ENCODE measurements at regions not wholly inside any gene's neighbourhood (a gene's known extent, or its start where the extent isn't known, plus 50 kb on each side); places are given as distances from the start of the nearest gene placed in this dataset.

GRCh38 chr5:174567506-174568141, 156.8 kb upstream of the MSX2 start:
- intact Hi-C loops (cut with micrococcal nuclease; ENCODE audit: unreplicated experiment), result no loop called here

GRCh38 chr5:174570662-174571061, 153.7 kb upstream of the MSX2 start:
- Mint-ChIP-seq H3K4me3 (ENCODE audit: low read depth, unreplicated experiment) (no peak overlapping the region), H3K27ac (ENCODE audit: unreplicated experiment) (no peak overlapping the region), H3K9me3 (ENCODE audit: low read depth, unreplicated experiment) (peaks cover 2% of the 10 kb centered on the region), H3K4me1 (ENCODE audit: low read depth, unreplicated experiment) (peaks cover 14% of the 10 kb centered on the region), H3K27me3 (ENCODE audit: unreplicated experiment) (no peaks in the 10 kb centered on the region), H3K36me3 (ENCODE audit: insufficient read depth, unreplicated experiment) (peaks cover 4% of the 10 kb centered on the region)
- intact Hi-C loops (cut with micrococcal nuclease; ENCODE audit: unreplicated experiment), result no loop called here
- CTCF ChIA-PET, result no interaction called here
- TF ChIP-seq CTCF (IDR thresholded peaks at IDR 0.05; ENCODE audit: unreplicated experiment), result no peak
- no TSS peak for BruUV-seq (replicated peaks)
- no peak for DNase-seq

More at GRCh38 chr5:174567506-174568141, 156.8 kb upstream of the MSX2 start:
- no peak for DNase-seq
- Mint-ChIP-seq H3K36me3 (ENCODE audit: insufficient read depth, unreplicated experiment) (peaks cover 4% of the 10 kb centered on the region), H3K27me3 (ENCODE audit: unreplicated experiment) (no peaks in the 10 kb centered on the region), H3K27ac (ENCODE audit: unreplicated experiment) (no peak overlapping the region), H3K4me1 (ENCODE audit: low read depth, unreplicated experiment) (peaks cover 10% of the 10 kb centered on the region), H3K4me3 (ENCODE audit: low read depth, unreplicated experiment) (no peak overlapping the region), H3K9me3 (ENCODE audit: low read depth, unreplicated experiment) (peaks cover 2% of the 10 kb centered on the region)
- no peak for TF ChIP-seq CTCF (IDR thresholded peaks at IDR 0.05; ENCODE audit: unreplicated experiment)
- BruUV-seq (replicated peaks), result no TSS peak
- CTCF ChIA-PET, result interaction anchor here (0.6 kb wide), 1 partner anchor 41 kb away, joined by 3 read pairs; no protein-coding TSS in a partner anchor

- no peaks in the 10 kb centered on the region for H3K27me3 Mint-ChIP-seq (ENCODE audit: unreplicated experiment)
- BruUV-seq (replicated peaks), result no TSS peak
- CTCF ChIA-PET, result interaction anchor here (0.6 to 1.9 kb wide), 10 partner anchors 11 to 245 kb away, joined by 3 to 7 read pairs (median 3); no protein-coding TSS in a partner anchor
- H3K4me3 Mint-ChIP-seq (ENCODE audit: low read depth, unreplicated experiment), result no peak overlapping the region
- H3K4me1 Mint-ChIP-seq (ENCODE audit: low read depth, unreplicated experiment), result peaks cover 14% of the 10 kb centered on the region
- DNase-seq, result peak; percentile 75
- peaks cover 4% of the 10 kb centered on the region for H3K36me3 Mint-ChIP-seq (ENCODE audit: insufficient read depth, unreplicated experiment)
- peaks cover 2% of the 10 kb centered on the region for H3K9me3 Mint-ChIP-seq (ENCODE audit: low read depth, unreplicated experiment)
- intact Hi-C loops (cut with micrococcal nuclease; ENCODE audit: unreplicated experiment), result no loop called here
- peak; percentile 14 for TF ChIP-seq CTCF (IDR thresholded peaks at IDR 0.05; ENCODE audit: unreplicated experiment)
- peak overlapping the region; percentile 60 for H3K27ac Mint-ChIP-seq (ENCODE audit: unreplicated experiment)
Observed at GRCh38 chr5:174571662-174572397, 152.6 kb upstream of the MSX2 start.

- no peak for TF ChIP-seq CTCF (IDR thresholded peaks at IDR 0.05; ENCODE audit: unreplicated experiment)
- H3K27me3 Mint-ChIP-seq (ENCODE audit: unreplicated experiment), result no peaks in the 10 kb centered on the region
- H3K27ac Mint-ChIP-seq (ENCODE audit: unreplicated experiment), result no peak overlapping the region
- CTCF ChIA-PET, result interaction anchor here (1.1 to 1.9 kb wide), 5 partner anchors 52 to 246 kb away, joined by 3 to 7 read pairs (median 3); no protein-coding TSS in a partner anchor
- peaks cover 4% of the 10 kb centered on the region for H3K36me3 Mint-ChIP-seq (ENCODE audit: insufficient read depth, unreplicated experiment)
- intact Hi-C loops (cut with micrococcal nuclease; ENCODE audit: unreplicated experiment), result no loop called here
- peaks cover 2% of the 10 kb centered on the region for H3K9me3 Mint-ChIP-seq (ENCODE audit: low read depth, unreplicated experiment)
- H3K4me1 Mint-ChIP-seq (ENCODE audit: low read depth, unreplicated experiment), result peaks cover 14% of the 10 kb centered on the region
- no peak overlapping the region for H3K4me3 Mint-ChIP-seq (ENCODE audit: low read depth, unreplicated experiment)
- BruUV-seq (replicated peaks), result no TSS peak
- DNase-seq, result no peak
Observed at GRCh38 chr5:174572591-174572990, 151.8 kb upstream of the MSX2 start.

Measured in Calu3 (cell line).